Posterior vena cava (tissue), 2 donors: ENCODE measurements at regions not wholly inside any gene's neighbourhood (a gene's known extent, or its start where the extent isn't known, plus 50 kb on each side); places are given as distances from the start of the nearest gene placed in this dataset.
A peak's percentile ranks its signal among the peaks of the same experiment; 100 is the strongest.
"Not testable (repeated sequence)": the region's sequence is repeated elsewhere in the genome, so short reads cannot be mapped to it uniquely, and the experiment has no call there.

Experiments
- DNase-seq: peaks from one replicate; pipeline ENCODE4 v3.0.0-alpha.2; 2020; ENCODE audit warnings: low spot score
- intact Hi-C, 2 donors: fragments of 100-400 bp; cut with DNase I; formaldehyde crosslinking; loops; one replicate each; pipeline versions ENCODE4 v1.14.1 to v1.14.2; 2022 to 2023
- donor health status: DM: yes; HTN: yes; CAD: no.
- donor health status: DM: yes; HTN: yes; CAD: no.

GRCh38 chr14:48580692-48581091, 905.3 kb upstream of the MDGA2 start:
- intact Hi-C loops: no loop called here
- peak; percentile 40 for DNase-seq

GRCh38 chr14:48575772-48576171, 900.4 kb upstream of the MDGA2 start:
- no peak for DNase-seq
- intact Hi-C loops: no loop called here

GRCh38 chr14:48568688-48569087, 893.3 kb upstream of the MDGA2 start:
- DNase-seq: no peak
- intact Hi-C loops: no loop called here

GRCh38 chr14:48568252-48568651, 892.8 kb upstream of the MDGA2 start:
- intact Hi-C loops: no loop called here

GRCh38 chr14:48563489-48563888, 888.1 kb upstream of the MDGA2 start:
- intact Hi-C loops: no loop called here

More at GRCh38 chr14:48568252-48568651, 892.8 kb upstream of the MDGA2 start:
- DNase-seq: no peak

GRCh38 chr14:48561438-48561837, 886.0 kb upstream of the MDGA2 start:
- intact Hi-C loops, DNase-seq: not testable (repeated sequence)

More at GRCh38 chr14:48563489-48563888, 888.1 kb upstream of the MDGA2 start:
- DNase-seq: no peak

- DNase-seq: no peak
- intact Hi-C loops: no loop called here
Observed at GRCh38 chr14:48560421-48560820, 885.0 kb upstream of the MDGA2 start.

- intact Hi-C loops: no loop called here
- no peak for DNase-seq
Observed at GRCh38 chr14:48553443-48553842, 878.0 kb upstream of the MDGA2 start.

- no peak for DNase-seq
- intact Hi-C loops: no loop called here
Observed at GRCh38 chr14:48546996-48547395, 871.6 kb upstream of the MDGA2 start.

GRCh38 chr14:48537600-48537999, 862.2 kb upstream of the MDGA2 start:
- intact Hi-C loops: no loop called here
- no peak for DNase-seq

GRCh38 chr14:48536318-48536717, 860.9 kb upstream of the MDGA2 start:
- intact Hi-C loops: no loop called here
- DNase-seq: no peak

GRCh38 chr14:48527832-48528231, 852.4 kb upstream of the MDGA2 start:
- no peak for DNase-seq
- intact Hi-C loops: loop anchor here in 1 of 2 donors (5.0 kb wide), 1 partner anchor 246 kb away; no protein-coding TSS in a partner anchor

- DNase-seq: no peak
- intact Hi-C loops: loop anchor here in 1 of 2 donors (5.0 kb wide), 1 partner anchor 244 kb away; no protein-coding TSS in a partner anchor
Observed at GRCh38 chr14:48526307-48526706, 850.9 kb upstream of the MDGA2 start.

- intact Hi-C loops: loop anchor here in 1 of 2 donors (5.0 kb wide), 1 partner anchor 368 kb away; no protein-coding TSS in a partner anchor
- no peak for DNase-seq
Observed at GRCh38 chr14:48504921-48505320, 829.5 kb upstream of the MDGA2 start.

GRCh38 chr14:48490756-48491155, 815.4 kb upstream of the MDGA2 start:
- intact Hi-C loops: no loop called here
- no peak for DNase-seq

- intact Hi-C loops: no loop called here
- no peak for DNase-seq
Observed at GRCh38 chr14:48473944-48474343, 798.5 kb upstream of the MDGA2 start.

GRCh38 chr14:48456051-48456450, 780.6 kb upstream of the MDGA2 start:
- no peak for DNase-seq
- intact Hi-C loops: no loop called here

- intact Hi-C loops: no loop called here
- DNase-seq: no peak
Observed at GRCh38 chr14:48454887-48455286, 779.5 kb upstream of the MDGA2 start.

GRCh38 chr14:48452437-48452995, 777.1 kb upstream of the MDGA2 start:
- intact Hi-C loops: no loop called here
- no peak for DNase-seq

GRCh38 chr14:48435221-48435620, 759.8 kb upstream of the MDGA2 start:
- no peak for DNase-seq
- intact Hi-C loops: no loop called here

GRCh38 chr14:48430805-48431204, 755.4 kb upstream of the MDGA2 start:
- intact Hi-C loops: no loop called here
- peak; percentile 65 for DNase-seq

- intact Hi-C loops: no loop called here
- DNase-seq: no peak
Observed at GRCh38 chr14:48429512-48429911, 754.1 kb upstream of the MDGA2 start.
